ENCODE measurements at regions not wholly inside any gene's neighbourhood (a gene's known extent, or its start where the extent isn't known, plus 50 kb on each side); places are given as distances from the start of the nearest gene placed in this dataset.

GRCh38 chr14:81784084-81784483, 250.4 kb upstream of the SEL1L start:
- Histone ChIP-seq H2AFZ (ENCODE audit: low read length) (no peak overlapping the region), H3K27me3 (ENCODE audit: insufficient read depth, low read length) (no peaks in the 10 kb centered on the region), H3K36me3 (ENCODE audit: insufficient read depth, low read length) (no peaks in the 10 kb centered on the region), H3F3A (ENCODE audit: insufficient read depth, low read length) (no peaks in the 10 kb centered on the region), H4K20me1 (ENCODE audit: insufficient read depth, low read length) (no peaks in the 10 kb centered on the region), H3K4me3 (ENCODE audit: low read depth, low read length, poor library complexity, severe bottlenecking) (no peak overlapping the region), H3K27ac (ENCODE audit: low read depth, low read length, poor library complexity, severe bottlenecking) (no peak overlapping the region), H3K9me2 (ENCODE audit: low read depth, low read length) (no peaks in the 10 kb centered on the region), H3K79me2 (ENCODE audit: insufficient read depth, low read length) (no peaks in the 10 kb centered on the region), H3K4me2 (ENCODE audit: low read length) (no peak overlapping the region), H3K4me1 (ENCODE audit: insufficient read depth, low read length, severe bottlenecking) (no peaks in the 10 kb centered on the region), H3K9me3 (ENCODE audit: low read length) (no peaks in the 10 kb centered on the region), H3K9ac (ENCODE audit: low read length) (no peak overlapping the region)
- TF ChIP-seq EZH2 (IDR thresholded peaks at IDR 0.05; ENCODE audit: borderline replicate concordance, low read length), result no peak
- no peak for TF ChIP-seq CTCF (IDR thresholded peaks at IDR 0.05; ENCODE audit: low read length)

DNA sequence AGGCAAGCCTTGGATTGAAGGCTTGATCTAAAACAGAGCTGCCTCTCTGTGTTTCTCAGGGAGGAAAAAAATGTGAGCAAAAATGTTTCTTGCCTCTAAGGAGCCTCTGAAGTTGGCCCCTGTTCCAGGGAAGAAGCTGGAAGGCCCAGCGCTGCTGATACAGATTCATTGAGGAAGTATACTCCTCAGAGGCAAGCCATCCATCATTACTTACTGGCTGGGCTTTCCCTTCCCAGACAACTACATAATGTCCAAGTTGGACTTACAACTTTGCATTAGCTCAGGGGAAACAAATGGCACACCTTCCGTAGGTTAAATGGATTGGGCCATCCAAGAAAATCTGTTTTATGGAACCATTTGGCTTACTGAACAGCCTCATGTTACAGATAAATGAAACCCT, 263.7 kb upstream of the SEL1L start:
- H3K27me3 ChIP-seq (ENCODE audit: insufficient read depth, low read length), result no peaks in the 10 kb centered on the region
- no peak overlapping the region for H3K27ac ChIP-seq (ENCODE audit: low read depth, low read length, poor library complexity, severe bottlenecking)
- H3F3A ChIP-seq (ENCODE audit: insufficient read depth, low read length), result no peaks in the 10 kb centered on the region
- TF ChIP-seq CTCF (IDR thresholded peaks at IDR 0.05; ENCODE audit: low read length), result no peak
- TF ChIP-seq EZH2 (IDR thresholded peaks at IDR 0.05; ENCODE audit: borderline replicate concordance, low read length), result no peak
- no peak overlapping the region for H3K4me2 ChIP-seq (ENCODE audit: low read length)
- H4K20me1 ChIP-seq (ENCODE audit: insufficient read depth, low read length), result no peaks in the 10 kb centered on the region
- no peak overlapping the region for H2AFZ ChIP-seq (ENCODE audit: low read length)
- H3K4me1 ChIP-seq (ENCODE audit: insufficient read depth, low read length, severe bottlenecking), result no peaks in the 10 kb centered on the region
- no peaks in the 10 kb centered on the region for H3K36me3 ChIP-seq (ENCODE audit: insufficient read depth, low read length)
- H3K79me2 ChIP-seq (ENCODE audit: insufficient read depth, low read length), result no peaks in the 10 kb centered on the region
- no peak overlapping the region for H3K9ac ChIP-seq (ENCODE audit: low read length)
- no peaks in the 10 kb centered on the region for H3K9me2 ChIP-seq (ENCODE audit: low read depth, low read length)
- no peaks in the 10 kb centered on the region for H3K9me3 ChIP-seq (ENCODE audit: low read length)
- no peak overlapping the region for H3K4me3 ChIP-seq (ENCODE audit: low read depth, low read length, poor library complexity, severe bottlenecking)

DNA sequence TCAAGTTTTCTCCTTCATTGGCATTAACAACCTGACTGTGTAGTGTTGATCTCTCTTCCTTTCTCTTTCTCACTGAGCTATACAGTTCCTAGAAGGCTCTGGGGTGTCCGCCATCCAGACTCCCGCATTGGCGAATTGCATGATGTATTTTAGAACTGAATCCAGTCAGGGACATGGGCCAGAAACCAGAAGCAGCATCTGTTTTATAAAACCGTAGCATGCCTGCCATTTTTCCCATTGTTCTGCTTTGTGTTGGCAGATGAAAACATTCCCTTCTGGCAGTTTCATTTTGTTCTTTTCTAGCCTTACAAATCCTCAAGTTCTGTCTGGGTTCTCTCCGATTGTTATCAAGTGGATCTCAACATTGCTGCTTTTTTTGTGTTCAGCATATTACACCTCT, 268.3 kb upstream of the SEL1L start:
- no peaks in the 10 kb centered on the region for H3K79me2 ChIP-seq (ENCODE audit: insufficient read depth, low read length)
- no peaks in the 10 kb centered on the region for H3K9me3 ChIP-seq (ENCODE audit: low read length)
- no peaks in the 10 kb centered on the region for H3K27me3 ChIP-seq (ENCODE audit: insufficient read depth, low read length)
- no peak overlapping the region for H3K4me3 ChIP-seq (ENCODE audit: low read depth, low read length, poor library complexity, severe bottlenecking)
- H3F3A ChIP-seq (ENCODE audit: insufficient read depth, low read length), result no peaks in the 10 kb centered on the region
- H2AFZ ChIP-seq (ENCODE audit: low read length), result no peak overlapping the region
- H3K9me2 ChIP-seq (ENCODE audit: low read depth, low read length), result no peaks in the 10 kb centered on the region
- no peaks in the 10 kb centered on the region for H3K4me1 ChIP-seq (ENCODE audit: insufficient read depth, low read length, severe bottlenecking)
- no peak for TF ChIP-seq CTCF (IDR thresholded peaks at IDR 0.05; ENCODE audit: low read length)
- TF ChIP-seq EZH2 (IDR thresholded peaks at IDR 0.05; ENCODE audit: borderline replicate concordance, low read length), result no peak
- H3K9ac ChIP-seq (ENCODE audit: low read length), result no peak overlapping the region
- H3K27ac ChIP-seq (ENCODE audit: low read depth, low read length, poor library complexity, severe bottlenecking), result no peak overlapping the region
- H4K20me1 ChIP-seq (ENCODE audit: insufficient read depth, low read length), result no peaks in the 10 kb centered on the region
- H3K36me3 ChIP-seq (ENCODE audit: insufficient read depth, low read length), result no peaks in the 10 kb centered on the region
- H3K4me2 ChIP-seq (ENCODE audit: low read length), result no peak overlapping the region
